NCI-H446 treated with DMSO at 0.1 percent for 48 hours (cell line): ENCODE measurements at regions not wholly inside any gene's neighbourhood (a gene's known extent, or its start where the extent isn't known, plus 50 kb on each side); places are given as distances from the start of the nearest gene placed in this dataset.

Experiments used
- DNase-seq: peaks from one replicate; lab custom pipeline; 2025; lab: John Stamatoyannopoulos, UW

DNA sequence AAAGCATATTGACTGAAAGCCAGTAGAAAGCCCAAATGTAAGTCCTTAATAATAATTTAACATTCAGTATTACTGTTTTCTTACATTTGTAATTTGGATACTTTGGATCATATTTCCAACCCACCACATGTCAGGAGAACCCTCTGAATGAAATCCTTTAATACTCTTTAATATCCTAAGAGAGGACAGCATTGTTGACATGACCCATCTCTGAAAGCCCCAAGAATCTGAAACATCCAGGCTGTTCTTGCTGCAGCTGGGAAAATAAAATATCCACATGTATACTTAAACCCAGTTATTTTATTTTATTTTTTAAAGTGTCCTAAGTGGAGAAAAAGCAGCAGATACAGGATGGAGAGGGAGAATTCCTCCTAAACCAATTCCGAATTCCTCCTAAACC is 130.8 kb upstream of the RIPOR2 start:
- DNase-seq = no peak

DNA sequence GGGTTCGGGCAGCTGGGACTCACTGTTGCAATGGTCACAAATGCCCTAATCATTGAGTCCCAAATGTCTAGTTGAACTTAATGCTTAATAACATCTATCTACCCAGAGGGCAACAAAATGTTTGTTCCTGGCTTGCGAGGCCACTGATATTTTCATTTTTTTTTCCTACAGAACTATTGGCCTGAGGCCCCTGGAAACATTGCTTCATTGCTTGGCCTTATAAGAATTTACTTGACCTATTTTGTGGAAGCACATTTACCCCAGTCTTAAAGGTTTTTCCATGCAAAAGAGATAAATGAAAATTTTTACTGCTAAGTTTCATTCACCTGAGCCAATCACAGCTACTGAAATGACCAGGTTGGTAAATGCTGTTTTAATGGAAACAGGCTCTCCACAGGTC is 133.1 kb upstream of the RIPOR2 start:
- no peak for DNase-seq

DNA sequence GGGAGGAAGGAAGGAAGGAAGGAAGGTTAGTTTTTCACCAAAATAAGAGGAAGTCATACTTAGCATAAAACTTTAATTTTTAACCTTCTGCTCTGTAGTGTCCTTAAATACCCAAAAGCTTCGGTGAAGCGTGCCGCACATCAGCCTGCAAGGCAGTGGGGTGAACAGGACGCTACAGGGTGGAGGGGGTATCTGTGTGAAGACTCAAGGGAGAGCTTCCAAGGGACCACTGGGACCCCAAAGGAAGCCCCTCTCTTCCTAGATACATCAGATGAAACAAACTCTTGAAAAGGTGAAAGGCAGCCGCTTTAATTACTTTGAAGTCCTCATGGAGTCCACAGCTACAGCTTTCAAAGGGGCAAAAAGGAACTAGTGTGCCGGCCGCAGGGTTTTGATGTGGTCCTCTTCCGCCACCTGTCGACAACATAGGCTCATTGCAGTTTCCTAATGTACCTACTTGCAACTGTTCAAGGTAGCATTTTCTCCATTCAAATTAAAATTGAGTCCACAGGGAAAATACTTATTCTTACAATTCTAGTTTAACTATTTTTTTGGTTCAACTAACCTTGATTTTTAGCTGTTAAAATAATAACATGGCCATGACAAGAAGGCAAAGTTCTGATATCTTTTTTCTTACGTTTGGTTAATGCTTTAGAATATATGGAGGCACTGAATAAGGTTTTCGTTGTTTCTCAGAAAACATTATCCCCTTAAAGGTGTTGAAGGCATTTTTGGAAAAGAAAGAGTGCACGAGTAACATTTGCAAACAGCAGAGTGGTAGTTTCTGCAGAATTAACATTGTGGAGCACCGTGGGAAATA is 135.0 kb upstream of the RIPOR2 start:
- peak; percentile 38 for DNase-seq

DNA sequence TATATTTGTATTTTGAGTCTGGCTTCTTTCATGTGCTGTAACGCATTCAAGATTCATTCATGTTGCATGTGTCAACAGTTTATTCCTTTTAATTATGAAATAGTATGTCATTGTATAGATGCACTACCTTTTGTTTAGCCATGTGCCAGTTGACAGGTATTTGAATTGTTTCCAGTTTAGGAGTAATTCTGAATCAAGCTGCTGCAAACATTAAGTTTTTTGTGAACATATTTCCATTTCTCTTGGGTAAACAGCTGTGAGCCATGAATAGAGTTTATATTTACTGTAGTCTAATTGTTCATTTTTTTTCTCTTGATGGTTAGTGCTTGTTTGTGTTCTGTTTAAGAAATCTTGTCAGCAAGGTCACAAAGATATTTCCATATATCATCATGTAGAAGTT is 142.4 kb upstream of the RIPOR2 start:
- DNase-seq = no peak

DNA sequence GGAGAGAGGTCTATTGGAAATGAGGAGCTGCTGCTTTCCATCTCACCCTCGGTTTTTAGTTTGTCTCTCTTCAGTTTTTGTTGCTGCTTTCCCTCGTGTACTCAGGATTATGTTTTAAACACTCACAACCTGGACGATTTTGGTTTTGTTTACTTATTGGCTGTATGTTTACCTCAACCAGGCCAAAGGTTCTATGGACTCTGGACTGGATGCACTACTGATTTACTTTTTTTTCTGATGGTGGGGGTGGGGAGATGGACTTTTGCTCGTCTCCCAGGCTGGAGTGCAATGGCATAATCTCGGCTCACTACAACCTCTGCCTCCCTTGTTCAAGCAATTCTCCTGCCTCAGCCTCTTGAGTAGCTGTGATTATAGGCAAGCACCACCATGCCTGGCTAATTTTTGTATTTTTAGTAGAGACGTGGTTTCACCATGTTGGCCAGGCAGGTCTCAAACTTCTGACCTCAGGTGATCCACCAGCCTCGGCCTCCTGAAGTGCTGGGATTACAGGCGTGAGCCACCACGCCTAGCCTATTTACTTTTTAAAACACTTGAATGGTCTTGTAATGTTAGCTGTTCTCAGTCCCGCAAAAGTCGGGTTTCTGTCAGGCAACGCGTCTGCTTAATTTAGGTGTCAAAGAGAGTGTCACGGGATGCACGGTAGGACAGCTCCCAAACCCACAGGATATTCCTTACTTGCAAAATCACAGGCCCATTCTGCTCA is 148.2 kb upstream of the RIPOR2 start:
- DNase-seq = no peak

DNA sequence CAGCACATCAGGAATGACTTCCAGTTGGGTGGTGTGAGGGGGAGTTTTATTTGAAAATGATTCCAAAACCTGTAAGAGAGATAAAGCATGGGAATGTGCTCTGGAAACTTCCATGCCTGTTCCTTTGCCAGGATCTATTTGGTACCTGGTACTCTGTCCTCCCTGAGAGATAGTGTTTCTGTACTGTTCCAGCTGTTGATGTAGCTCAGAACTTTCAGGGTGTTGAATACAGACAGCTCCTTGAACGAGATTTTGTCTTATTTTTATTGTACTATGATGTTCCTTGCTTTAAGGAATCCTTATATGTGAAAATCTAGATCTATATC is 148.7 kb upstream of the RIPOR2 start:
- DNase-seq = no peak

DNA sequence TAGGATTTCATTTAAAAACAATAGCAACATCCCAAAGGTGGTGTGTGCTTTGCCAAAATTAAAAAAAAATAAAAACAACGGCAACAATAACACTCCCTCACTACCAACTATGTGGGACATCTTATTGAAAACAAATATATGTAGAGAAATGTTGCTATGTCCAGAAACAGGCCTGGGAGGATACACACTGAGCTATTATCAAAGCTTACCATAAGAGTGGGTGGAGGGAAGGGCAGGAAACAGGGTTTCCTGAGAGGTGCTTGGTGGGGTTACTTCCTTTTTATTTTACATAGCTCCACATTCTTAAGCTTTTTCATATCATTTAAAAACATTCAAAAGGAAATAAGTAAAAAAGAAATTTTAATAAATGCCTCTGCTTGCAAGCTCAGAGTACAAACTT is 150.0 kb upstream of the RIPOR2 start:
- no peak for DNase-seq

DNA sequence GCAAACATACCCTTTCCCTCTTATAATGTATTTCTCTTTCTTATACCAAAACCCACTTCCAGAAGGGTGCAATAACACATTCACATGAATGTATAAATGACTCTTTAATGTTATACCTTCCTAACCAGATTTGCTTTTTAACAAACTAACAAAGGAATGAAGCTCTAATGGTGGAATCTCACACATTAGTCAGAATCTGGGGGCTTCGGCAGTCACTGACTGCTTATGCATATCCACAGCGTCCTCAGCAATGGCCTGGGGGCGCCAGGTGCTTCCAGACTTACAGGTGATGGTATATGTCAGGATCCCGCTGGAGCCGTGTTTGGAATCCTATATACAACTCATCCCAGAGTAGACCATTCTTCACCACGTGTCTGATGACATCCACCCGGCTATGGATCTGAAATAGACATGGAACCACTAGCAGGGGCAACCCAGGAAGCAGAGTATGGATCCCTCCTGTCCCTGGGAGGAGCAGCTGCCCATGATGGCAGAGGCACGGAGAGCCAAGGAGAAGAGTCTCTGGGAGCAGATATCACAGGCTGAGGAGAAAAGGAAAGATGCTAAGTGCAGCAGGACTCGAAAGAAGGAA is 150.8 kb upstream of the RIPOR2 start:
- no peak for DNase-seq

DNA sequence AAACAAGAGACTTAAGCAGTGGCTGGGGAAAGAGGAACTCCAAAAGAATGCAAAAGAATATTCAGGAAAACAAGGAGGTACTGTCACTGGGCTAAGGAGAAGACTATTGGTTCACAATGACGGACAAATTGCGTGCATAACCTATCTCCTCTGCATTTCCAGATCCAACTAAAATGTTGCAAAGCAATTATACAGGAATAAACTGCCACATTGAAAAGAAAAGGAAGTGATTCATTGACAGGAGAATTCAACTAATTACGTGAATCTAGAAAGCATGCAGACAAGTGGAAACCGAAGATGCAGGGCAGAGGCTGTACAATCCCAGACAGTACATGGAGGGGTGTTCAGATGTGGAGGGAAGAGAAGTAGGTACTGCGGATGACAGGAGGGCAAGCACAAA is 152.8 kb upstream of the RIPOR2 start:
- DNase-seq = no peak

DNA sequence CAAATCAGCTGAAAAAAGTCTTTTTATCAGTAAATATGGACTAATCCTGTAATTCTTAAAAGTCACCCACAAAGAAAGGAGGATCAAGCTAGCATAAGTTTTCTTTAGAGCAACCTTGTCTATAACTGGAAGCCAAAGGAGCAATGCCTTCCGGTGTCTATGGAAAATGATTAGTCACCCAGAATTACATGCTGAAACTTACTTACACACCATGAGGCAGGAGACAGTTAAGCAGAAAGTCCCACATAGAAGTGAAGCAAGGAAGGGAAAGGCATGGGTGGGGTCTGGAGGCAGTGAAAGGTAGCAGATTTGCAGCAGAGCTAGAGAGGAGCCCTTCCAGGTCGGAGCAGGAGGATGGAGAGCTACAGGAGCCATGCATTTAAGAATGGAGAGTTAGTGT is 153.7 kb upstream of the RIPOR2 start:
- no peak for DNase-seq

DNA sequence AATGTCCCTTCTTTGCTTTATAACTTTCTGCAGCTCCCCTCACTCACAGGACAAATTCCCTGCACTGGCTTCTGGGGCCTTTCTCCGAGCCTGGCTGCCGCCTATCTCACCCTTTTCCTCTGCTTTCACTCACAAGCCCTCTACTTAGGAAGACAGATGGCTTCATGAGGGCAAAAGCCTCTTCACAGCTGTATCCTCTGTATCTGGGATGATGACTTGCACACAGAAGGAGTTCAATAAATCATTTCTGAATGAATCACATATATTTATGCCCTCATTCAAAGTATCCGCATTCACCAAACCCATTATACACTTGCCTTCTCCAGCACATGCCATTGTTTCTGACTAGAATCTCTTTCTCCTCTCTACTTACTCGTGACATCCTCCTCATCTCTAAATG is 159.0 kb upstream of the RIPOR2 start:
- DNase-seq = no peak

DNA sequence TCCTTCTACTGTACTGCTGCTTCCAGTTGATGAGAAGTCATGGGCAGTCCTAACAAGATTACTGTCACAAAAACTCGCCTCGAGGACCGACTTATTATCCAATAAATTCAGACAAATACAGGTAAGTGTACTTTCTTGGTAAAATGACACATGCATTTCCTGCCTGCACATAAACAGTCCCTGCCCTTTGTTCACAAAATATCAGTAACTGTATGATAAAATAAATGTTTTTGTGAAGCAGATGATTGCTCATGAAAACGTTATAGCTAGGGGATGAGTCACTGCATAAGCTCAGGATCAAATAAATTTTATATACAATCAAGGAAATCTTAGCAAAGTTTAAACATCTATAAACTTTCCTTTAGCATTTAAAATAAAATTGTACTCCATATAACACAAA is 164.5 kb upstream of the RIPOR2 start:
- no peak for DNase-seq

DNA sequence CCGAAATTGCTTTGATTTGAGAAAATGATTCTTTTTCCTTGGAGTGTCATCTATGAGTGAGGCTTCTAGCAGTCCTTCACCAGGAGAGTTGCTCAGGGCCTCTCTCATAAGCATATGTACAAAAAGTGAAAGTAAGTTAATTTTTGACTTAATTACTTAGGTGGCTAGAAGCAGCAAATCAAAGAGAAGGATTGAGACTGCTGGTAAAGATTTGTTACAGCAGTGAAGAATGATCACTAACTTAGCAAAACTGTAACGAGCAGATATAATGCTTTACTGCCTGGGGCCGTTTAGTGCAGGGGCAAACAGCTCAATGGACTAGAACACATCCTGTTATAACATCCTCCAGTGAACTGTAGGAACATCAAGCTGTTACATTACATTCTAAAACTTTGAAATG is 167.8 kb upstream of the RIPOR2 start:
- DNase-seq = no peak

DNA sequence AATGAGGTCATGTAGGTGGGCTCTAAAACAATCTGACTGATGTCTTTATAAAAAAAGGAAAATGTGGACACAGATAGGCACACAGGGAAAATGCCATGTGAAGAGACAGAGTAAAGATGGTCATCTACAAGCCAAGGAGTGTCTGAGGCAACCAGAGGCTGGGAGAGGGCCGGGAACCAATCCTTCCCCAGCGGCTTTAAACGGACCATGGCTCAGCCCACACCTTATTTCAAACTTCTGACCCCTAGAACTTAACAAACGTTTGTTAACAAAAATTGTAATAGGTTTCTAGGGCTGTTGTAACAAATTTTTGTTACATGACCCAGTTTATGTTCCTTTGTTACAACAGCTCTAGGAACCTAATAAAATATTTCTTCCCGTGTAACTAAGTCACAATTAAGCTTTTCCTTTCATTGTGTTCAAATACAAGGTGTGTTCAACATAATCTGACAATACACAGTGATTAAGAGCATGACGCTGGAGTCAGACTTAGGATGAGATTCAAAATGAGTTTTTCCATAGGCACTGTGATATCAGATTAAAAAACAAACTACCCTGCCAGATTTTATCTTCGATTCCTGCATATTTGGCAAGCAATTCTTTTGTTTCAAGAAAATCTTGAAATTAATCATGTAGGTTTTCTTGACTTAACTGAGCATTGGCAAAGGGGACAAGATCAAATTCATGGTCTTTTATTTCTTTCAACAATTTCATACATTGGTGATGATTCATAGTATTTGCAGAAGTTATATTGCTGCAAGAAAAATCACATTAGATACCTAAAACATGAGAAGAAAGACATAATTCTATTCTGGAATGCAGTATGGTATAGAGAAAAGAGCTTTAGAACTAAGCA is 169.5 kb upstream of the RIPOR2 start:
- no peak for DNase-seq

DNA sequence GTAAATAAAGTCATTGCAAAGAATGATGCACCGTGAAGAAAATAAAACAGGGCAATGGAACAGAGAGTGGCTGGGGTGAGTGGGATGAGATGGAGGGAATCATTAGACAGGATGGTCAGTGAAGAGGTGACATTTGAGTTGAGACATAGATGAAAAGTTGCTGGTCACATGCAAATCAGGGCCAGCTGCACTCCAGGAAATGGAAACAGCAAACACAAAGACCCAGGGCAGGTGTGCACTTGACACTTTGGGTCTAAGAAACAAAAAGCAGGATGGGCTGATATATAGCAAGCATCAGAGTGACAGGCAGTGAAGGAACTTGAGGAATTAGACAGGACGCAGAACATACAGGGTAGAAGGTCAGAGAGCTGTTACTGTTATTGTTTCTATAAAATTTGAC is 171.5 kb upstream of the RIPOR2 start:
- no peak for DNase-seq

DNA sequence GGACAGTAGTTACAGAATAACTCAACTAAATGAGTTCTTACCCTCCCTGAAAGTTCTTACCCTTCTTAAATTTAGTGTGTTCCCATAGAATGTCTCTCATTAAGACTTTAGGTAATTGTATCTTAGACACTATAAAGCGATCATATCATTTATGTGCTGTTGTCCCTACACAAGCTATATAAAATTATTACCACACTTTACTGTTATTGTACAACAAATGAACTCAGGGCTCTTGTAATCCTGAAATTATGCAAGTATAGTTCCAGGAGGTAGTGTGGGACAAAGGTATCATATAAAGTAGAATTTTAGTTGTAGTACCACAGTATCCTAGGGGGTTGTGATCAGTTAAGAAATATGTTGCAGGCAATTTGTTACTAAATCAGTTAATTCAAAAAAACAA is 167.4 kb upstream of the CARMIL1 start:
- no peak for DNase-seq

DNA sequence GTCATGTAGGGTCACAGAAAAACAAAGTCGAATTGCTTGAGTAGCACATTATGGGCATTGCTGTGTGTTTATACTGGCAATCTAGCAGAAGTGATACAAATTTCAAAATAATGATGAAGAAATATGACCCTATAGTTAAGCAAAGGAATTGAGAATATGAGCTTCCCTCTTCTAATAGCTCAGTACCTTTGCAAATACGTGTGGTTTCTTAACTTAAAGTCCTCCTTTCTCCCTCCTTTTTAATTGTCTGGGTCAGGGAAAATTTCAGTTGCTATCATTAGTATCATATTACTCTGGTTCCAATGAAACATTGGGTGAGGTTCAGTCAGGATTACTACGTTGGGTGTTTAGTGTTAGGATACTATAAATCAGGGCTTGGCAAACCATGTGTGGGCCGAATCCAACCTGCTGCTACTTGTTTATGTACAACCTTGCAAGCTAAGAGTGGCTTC is 166.8 kb upstream of the CARMIL1 start:
- no peak for DNase-seq

DNA sequence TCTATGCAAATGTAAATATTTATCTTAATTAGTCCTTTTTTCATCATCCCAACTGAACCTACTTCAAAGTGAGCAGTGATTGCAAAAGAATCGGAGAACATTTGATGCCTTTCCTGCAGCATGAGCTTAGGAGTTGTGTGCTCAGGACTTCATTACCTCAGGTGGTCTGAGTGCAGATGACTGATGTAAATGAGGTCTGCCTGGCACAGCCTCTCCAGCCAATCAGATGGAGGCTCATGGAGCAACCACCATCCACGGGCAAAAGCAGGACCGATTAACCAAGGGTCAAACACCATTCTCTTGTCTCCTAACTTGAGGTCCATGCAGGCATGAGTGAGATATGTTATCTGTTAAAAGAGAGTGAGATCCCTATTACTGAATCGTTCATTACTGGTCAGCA is 165.7 kb upstream of the CARMIL1 start:
- DNase-seq = no peak

DNA sequence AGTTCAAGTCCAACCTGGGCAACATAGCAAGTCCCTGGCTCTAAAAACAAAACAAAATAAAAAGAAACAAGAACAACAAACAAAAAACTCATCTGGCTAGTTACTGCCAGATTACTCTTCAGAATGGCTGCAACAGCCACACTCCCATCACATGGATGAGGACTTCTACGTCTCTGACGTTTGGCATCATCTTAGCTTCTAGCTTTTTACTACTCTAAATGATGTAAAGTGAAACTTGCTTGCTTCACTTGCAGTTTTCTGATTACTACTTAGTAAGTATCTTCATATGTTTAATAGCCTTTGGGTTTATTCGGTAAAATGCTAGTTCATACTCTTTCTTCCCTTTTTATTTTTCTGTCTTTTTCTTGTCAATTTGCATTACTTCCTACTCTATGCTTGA is 161.1 kb upstream of the CARMIL1 start:
- DNase-seq = no peak

DNA sequence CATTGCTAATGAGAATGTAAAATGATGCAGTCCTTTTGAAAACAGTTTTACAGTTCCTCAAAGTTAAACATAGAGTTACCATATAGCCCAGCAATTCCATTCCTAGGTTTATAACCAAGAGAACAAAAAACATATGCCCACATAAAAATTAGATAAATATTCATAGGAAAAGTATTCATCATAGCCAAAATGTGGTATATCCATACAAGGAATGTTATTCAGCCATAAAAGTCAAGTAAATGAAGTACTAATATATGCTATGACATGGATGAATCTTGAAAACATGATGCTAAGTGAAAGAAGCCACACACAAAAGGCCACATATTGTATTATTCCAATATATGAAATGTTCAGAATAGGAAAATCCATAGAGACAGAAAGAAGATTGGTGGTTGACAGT is 158.0 kb upstream of the CARMIL1 start:
- no peak for DNase-seq

DNA sequence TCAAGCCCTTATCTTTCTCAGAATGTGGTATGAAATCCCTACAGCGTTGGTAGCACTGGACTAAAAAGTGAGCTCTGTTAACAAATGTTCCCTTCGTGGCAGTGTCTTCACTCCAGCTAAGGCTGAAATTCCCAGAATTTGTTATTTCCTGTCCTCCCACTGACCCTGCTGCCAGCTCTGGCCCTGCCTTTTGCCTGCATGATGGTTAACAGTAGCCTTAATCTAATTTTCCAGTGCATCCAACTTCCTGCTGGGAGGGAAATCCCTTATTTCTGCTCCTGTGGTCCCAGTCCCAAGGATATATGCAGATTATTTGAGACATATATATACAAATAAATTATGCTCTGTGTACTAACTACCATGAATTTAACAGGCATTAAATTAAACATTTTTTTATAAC is 157.2 kb upstream of the CARMIL1 start:
- no peak for DNase-seq

DNA sequence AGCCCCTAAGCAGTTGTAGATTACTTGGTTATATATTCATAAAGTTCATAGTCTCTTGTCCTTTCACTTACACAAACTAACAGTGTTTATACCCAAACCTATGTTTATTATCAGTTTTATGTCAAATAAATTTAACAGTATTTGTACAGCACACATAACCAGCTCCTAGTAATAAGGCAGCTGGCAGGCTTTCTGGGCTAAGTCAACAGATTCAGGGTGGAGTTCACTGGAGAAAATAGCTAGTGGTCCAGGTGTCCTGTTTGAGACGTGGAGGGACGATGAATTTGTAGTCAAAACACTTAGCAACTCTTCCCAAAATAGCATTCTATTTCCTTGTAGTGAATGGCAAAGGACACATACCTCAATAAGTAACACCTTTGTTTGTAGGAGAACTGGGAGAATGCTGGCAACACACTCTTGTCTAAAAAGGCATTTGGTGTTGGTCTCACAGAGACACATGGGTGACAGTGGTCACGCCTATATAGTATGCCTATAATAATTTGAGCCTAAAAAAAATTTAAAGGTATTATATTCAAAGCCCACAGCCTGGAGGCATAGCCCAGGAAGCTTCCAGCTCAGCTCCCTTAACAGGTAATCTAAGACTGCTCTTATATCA is 156.4 kb upstream of the CARMIL1 start:
- DNase-seq = no peak
